GM19240 (cell line): ENCODE measurements at regions not wholly inside any gene's neighbourhood (a gene's known extent, or its start where the extent isn't known, plus 50 kb on each side); places are given as distances from the start of the nearest gene placed in this dataset.

ENCODE experiments used
- DNase-seq: peaks from one replicate; pipeline ENCODE4 v3.0.0; 2011; ENCODE audit warnings: low spot score; ENCODE audit not compliant: insufficient read length

GRCh38 chr11:8823174-8823742 lies 87.7 kb upstream of the AKIP1 start:
- no peak for DNase-seq

DNA sequence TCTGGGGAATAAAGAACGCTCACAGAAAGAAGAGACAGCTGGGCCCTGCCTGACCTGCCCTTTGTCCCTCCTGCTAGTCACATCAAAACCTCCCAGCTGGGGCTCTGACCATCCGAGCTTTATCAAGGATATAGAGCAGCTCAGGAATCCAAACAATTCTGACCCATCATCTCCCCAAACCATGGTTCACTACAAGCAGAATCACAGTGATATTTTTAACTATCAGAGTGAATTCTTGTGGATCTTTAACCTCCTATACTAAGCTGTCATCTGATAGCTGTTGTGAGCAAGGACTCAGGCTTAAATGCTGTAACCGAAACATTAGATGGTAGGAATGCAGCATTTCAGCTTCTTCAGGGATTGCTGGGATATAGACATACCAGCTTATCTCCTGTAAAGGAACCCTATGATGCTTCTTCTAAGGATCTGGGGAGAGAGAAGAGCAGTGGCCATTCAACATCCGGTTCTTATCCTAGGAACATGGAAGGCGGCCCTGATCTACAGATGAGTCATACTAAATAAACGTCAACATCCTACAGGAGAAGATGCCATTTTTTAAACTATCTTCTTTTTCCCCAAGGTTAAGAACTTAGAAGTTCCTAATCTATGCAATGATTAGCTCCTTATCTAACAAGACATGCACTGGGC lies 84.7 kb upstream of the AKIP1 start:
- no peak for DNase-seq

GRCh38 chr11:8826901-8827560 lies 84.0 kb upstream of the AKIP1 start:
- no peak for DNase-seq

- no peak for DNase-seq
Measured at GRCh38 chr11:8828046-8828445, 82.9 kb upstream of the AKIP1 start.

- no peak for DNase-seq
Measured at GRCh38 chr11:8828580-8829361, 82.2 kb upstream of the AKIP1 start.

- DNase-seq, result no peak
Measured at GRCh38 chr11:8829556-8829955, 81.4 kb upstream of the AKIP1 start.

DNA sequence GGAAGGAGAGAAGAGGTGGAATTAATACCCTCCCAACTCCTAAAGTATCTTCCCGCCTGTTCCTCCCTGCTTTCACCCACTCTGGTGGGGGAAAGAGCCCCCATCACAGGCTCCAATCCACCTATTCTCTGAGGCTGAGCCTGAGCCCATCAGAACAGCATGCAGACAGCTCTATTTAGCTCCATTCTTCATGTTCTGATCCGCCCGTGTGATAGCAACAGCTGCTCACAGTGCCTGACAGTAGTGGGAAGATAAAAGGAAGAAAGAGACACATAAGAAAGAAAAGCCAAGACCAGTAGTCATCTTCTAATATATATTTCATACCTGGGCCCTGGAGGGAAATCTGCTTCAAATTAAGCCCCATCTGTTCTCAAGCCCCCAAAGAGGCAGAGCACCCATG lies 80.3 kb upstream of the AKIP1 start:
- DNase-seq, result no peak

- no peak for DNase-seq
Measured at GRCh38 chr11:8831861-8832260, 79.1 kb upstream of the AKIP1 start.

- DNase-seq, result peak; percentile 57
Measured at GRCh38 chr11:8832571-8833260, 78.3 kb upstream of the AKIP1 start.

- DNase-seq, result no peak
Measured at GRCh38 chr11:8833568-8834315, 77.2 kb upstream of the AKIP1 start.

- DNase-seq, result no peak
Measured at GRCh38 chr11:8834379-8834778, 76.6 kb upstream of the AKIP1 start.

DNA sequence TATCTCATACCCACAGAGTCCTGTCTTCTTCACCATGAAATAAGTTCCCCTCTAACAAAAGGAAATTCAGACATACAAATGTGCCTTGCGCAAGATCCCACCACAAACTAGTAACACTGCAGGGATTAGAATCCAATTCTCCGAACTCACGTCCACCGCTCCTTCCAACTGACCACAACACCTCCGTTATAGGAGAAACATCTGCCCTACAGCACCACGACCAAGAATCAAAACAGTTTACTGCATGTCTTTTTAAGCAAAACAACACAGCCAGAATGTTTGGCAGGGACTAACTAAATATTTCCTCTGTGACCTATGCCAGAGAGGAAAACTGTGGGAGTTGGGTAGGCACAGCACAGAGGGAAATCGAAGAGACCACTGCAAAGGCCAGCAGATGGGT lies 72.7 kb upstream of the AKIP1 start:
- no peak for DNase-seq

DNA sequence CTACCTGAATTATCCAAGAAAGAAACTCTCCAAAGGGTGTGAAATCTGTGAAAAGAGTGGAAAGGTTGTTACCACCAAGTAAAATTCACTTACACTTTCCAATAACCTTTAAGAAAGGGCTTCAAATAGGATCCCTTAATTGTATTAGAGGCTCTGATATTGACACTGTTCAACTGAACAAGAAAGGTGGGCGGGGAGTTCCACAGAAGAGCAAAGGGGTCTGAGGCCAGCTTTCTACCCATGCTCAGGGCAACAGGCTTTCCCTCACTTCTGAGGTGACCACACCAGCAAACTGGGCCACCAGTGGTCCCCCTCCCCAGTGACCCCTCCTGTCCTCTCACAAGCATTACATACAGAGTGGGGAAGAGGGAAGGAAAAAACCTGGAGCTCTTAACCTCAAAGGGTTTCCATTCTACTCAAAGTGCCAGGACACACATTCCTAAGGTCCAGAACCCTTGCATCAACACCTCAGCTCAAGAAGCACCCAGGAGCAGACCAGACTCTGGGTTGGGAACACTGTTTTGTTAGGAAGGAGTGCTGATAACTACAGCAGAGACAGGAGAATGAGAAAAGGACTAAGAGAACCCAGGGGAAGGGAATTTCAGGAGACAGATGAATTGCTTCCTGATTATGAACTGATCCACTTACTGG lies 71.6 kb upstream of the AKIP1 start:
- DNase-seq, result no peak

DNA sequence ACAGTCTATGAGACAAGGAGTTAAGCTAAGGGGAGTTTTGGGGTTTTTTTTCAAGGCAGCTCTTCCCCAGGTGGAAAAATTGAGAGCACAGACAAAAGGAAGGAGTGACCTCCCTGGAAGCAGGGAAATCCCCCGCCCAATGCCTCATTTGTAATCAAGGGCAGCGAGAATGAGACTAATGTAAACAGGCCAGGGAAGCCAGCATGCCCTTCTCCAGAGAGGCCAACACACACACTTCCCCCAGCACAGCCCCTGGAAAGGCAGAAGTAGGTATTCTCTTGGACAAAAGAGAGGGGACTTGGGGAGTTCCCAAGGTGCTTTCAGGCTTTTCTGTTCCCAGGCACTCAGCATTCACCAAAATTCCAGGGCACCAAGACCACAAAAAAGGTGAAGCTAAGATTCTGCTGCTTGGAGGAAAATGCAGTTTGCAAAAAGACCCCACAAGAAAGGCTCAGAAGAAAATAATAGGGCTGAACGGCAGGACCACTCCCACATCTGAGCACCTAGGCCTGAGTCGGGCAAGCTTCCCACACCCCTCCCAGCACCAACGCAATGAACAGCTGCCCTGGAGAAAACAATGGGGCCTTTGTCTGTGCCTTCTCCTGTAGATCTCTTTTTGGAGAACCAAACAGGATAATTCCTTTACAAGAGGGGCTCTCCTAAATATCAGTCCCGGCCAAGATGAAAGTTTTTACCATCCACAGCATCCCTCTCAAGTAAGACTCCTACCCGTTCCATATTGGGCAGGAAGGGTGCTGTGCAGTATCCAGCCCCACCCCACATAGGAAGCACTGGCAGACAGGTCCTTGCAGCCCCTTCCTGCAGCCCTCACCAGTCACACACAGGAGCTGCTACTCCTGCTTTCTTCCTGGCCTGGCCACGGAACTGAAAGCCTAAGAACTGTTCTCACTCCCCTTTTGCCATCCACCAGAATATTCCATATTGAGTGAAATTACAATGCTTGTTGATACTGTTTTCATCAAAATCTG lies 70.7 kb upstream of the AKIP1 start:
- no peak for DNase-seq

- DNase-seq, result no peak
Measured at GRCh38 chr11:8841899-8842298, 69.1 kb upstream of the AKIP1 start.

- no peak for DNase-seq
Measured at GRCh38 chr11:8858808-8859207, 52.2 kb upstream of the AKIP1 start.
